HepG2 (cell line): ENCODE measurements at regions not wholly inside any gene's neighbourhood (a gene's known extent, or its start where the extent isn't known, plus 50 kb on each side); places are given as distances from the start of the nearest gene placed in this dataset.

Experiments used
- ATAC-seq: fragments of 200-7000 bp; cut with Tn5 transposase; 3 replicates; pipeline ENCODE4 v1.9.1; 2020; ENCODE audit warnings: mild to moderate bottlenecking, moderate library complexity
- BruUV-seq: library from RNA; stranded (reverse); fragments of 400-500 nt; replicated peaks from 2 replicates; lab custom pipeline; 2021; lab: Mats Ljungman, UMichigan
- CTCF ChIA-PET: fragments of 300-600 bp; formaldehyde crosslinking; extraction: SDS; loops from one replicate; lab custom pipeline; 2021; ENCODE audit warnings: low total read pairs, inconsistent platforms, low intra/inter-chr PET ratio; lab: Yijun Ruan, JAX
- POLR2A ChIA-PET: fragments of 350-600 bp; sonication (Branson Sonifier 250); formaldehyde crosslinking; loops from one replicate; lab custom pipeline; 2020; ENCODE audit warnings: antibody characterized with exemption, inconsistent platforms; lab: Yijun Ruan, JAX
- DNase-seq: peaks from one replicate; pipeline ENCODE4 v3.0.0-alpha.2; 2015; ENCODE audit warnings: low spot score
- FAIRE-seq: peaks from 3 replicates; lab custom pipeline; 2011; peaks lifted over from hg19 to GRCh38; lab: Jason Lieb, UNC
- H2AFZ ChIP-seq: one replicate; pipeline ENCODE4 v1.6.1; 2011; ENCODE audit warnings: low read length, inconsistent platforms
- H3K27ac ChIP-seq: fragments of 300-600 bp; 3 replicates; pipeline ENCODE4 v1.8.0; 2011; ENCODE audit warnings: mixed run types, mild to moderate bottlenecking, mixed read lengths, low read length, inconsistent platforms; ENCODE audit not compliant: insufficient read depth; ENCODE audit errors: extremely low read length
- H3K27me3 ChIP-seq, 2 experiments: fragments of 200-600 bp in 1 of 2; 2 replicates in 1 of 2; 3 replicates in 1 of 2; pipeline versions ENCODE4 v1.6.0 to v1.8.0; 2011; ENCODE audit warnings: low read length in 2 of 2, mild to moderate bottlenecking in 2 of 2, moderate library complexity in 2 of 2, inconsistent platforms in 1 of 2; ENCODE audit not compliant: insufficient read depth in 2 of 2, control insufficient read depth in 1 of 2
- H3K36me3 ChIP-seq, 2 experiments: fragments of 200-600 bp in 1 of 2; replicated peaks in 1 of 2; 2 replicates in 1 of 2; 3 replicates in 1 of 2; pipeline versions ENCODE4 v1.5.1 to v1.8.0; 2011; ENCODE audit warnings: low read length in 2 of 2, inconsistent platforms in 1 of 2; ENCODE audit not compliant: insufficient read depth in 2 of 2, control insufficient read depth in 1 of 2
- H3K4me1 ChIP-seq: 2 replicates; pipeline ENCODE4 v1.5.1; 2012; ENCODE audit warnings: low read length, inconsistent platforms; ENCODE audit not compliant: insufficient read depth
- H3K4me2 ChIP-seq: 2 replicates; pipeline ENCODE4 v1.6.0; 2011; ENCODE audit warnings: low read depth, low read length, inconsistent platforms
- H3K4me3 ChIP-seq, 3 experiments: fragments of 200-600 bp in 1 of 3; sonication (generic), shearing (Covaris generic) in 1 of 3; replicated peaks in 1 of 3; 2 replicates each; pipeline ENCODE4 v1.5.1; 2011 to 2016; ENCODE audit warnings: low read length in 3 of 3, inconsistent platforms in 2 of 3, low read depth in 2 of 3, mild to moderate bottlenecking in 2 of 3, control low read depth in 1 of 3, mixed read lengths in 1 of 3; ENCODE audit not compliant: insufficient read depth in 1 of 3
- H3K79me2 ChIP-seq: one replicate; pipeline ENCODE4 v1.6.1; 2011; ENCODE audit warnings: low read length, inconsistent platforms; ENCODE audit not compliant: insufficient read depth
- H3K9ac ChIP-seq: 2 replicates; pipeline ENCODE4 v1.6.0; 2011; ENCODE audit warnings: mild to moderate bottlenecking, low read depth, low read length, inconsistent platforms; ENCODE audit not compliant: insufficient read depth
- H3K9me3 ChIP-seq: 2 replicates; pipeline ENCODE4 v1.5.1; 2012; ENCODE audit warnings: mild to moderate bottlenecking, low read length
- H4K20me1 ChIP-seq: 2 replicates; pipeline ENCODE4 v1.6.0; 2011; ENCODE audit warnings: inconsistent platforms, mild to moderate bottlenecking, low read length, moderate library complexity; ENCODE audit not compliant: insufficient read depth
- FOXJ3 ChIP-seq: sonication (generic); formaldehyde crosslinking; IDR thresholded peaks from 2 replicates; pipeline ENCODE4 v1.4.0; 2020; ENCODE audit warnings: missing genetic modification reagents, mild to moderate bottlenecking, borderline replicate concordance
- NR2F6 ChIP-seq, 2 experiments: IDR thresholded peaks; 2 replicates each; pipeline ENCODE4 v1.6.1; 2016; ENCODE audit warnings: antibody characterized with exemption in 1 of 2, mild to moderate bottlenecking in 1 of 2
- PLRG1 ChIP-seq: fragments of 450-650 bp; conservative IDR thresholded peaks from 2 replicates; pipeline ENCODE4 v1.6.1; 2016
- REXO4 ChIP-seq: sonication (generic); formaldehyde crosslinking; IDR thresholded peaks from 2 replicates; pipeline ENCODE4 v1.8.0; 2022; ENCODE audit warnings: missing genetic modification reagents, mild to moderate bottlenecking, borderline replicate concordance
- RFXAP ChIP-seq: sonication (generic); formaldehyde crosslinking; IDR thresholded peaks from 2 replicates; pipeline ENCODE4 v1.4.0; 2020; ENCODE audit warnings: missing genetic modification reagents, borderline replicate concordance
- SIN3A ChIP-seq: IDR thresholded peaks from 2 replicates; pipeline ENCODE4 v1.6.1; 2011; ENCODE audit warnings: low read depth, mild to moderate bottlenecking, control low read depth, low read length, borderline replicate concordance
- ZNF557 ChIP-seq: sonication (generic); formaldehyde crosslinking; IDR thresholded peaks from 2 replicates; pipeline ENCODE4 v1.4.0; 2020; ENCODE audit warnings: missing genetic modification reagents
- WGBS: methylation state at CpG from one replicate; pipeline ENCODE4 v1.1.6; 2017; ENCODE audit warnings: low lambda C conversion rate; 5-methylcytosine and 5-hydroxymethylcytosine counted together
- in situ Hi-C: cut with HindIII; loops from 2 replicates; pipeline ENCODE4 v1.10.0; 2017; ENCODE audit warnings: low pct_unique_long_range_greater_than_20kb; ENCODE audit not compliant: extremely low pct_ligation_motif_present
- intact Hi-C: fragments of 100-400 bp; cut with micrococcal nuclease; formaldehyde crosslinking; loops from one replicate; pipeline ENCODE4 v1.10.0; 2022; ENCODE audit not compliant: unreplicated experiment
- TF ChIP-seq, protein P1 (sequence below), 2 experiments: sonication (generic) in 1 of 2; formaldehyde crosslinking in 1 of 2; IDR thresholded peaks; 2 replicates each; pipeline versions ENCODE4 v1.5.1 to v1.6.1; 2011 to 2020; ENCODE audit warnings: borderline replicate concordance in 1 of 2, low read depth in 1 of 2, low read length in 1 of 2, mild to moderate bottlenecking in 1 of 2, missing genetic modification reagents in 1 of 2, moderate library complexity in 1 of 2

- FAIRE-seq (no peak), ATAC-seq (no peak), DNase-seq (no peak)
- no TSS peak for BruUV-seq
- Histone ChIP-seq H3K9me3 (no peaks in the 10 kb centered on the region), H3K27me3 (peaks cover 2 to 55% of the 10 kb centered on the region in 2 experiments; a peak in 3 of 5 replicates), H3K4me1 (peaks cover 12% of the 10 kb centered on the region; the same call in 1 of the 2 replicates), H3K36me3 (no peaks in the 10 kb centered on the region), H3K4me3 (no peak overlapping the region), H2AFZ (no peak overlapping the region), H3K4me2 (no peak overlapping the region), H4K20me1 (no peaks in the 10 kb centered on the region), H3K9ac (no peak overlapping the region), H3K27ac (no peak overlapping the region), H3K79me2 (no peaks in the 10 kb centered on the region)
- intact Hi-C loops (no loop called here), in situ Hi-C loops (no loop called here)
- WGBS: 0% methylated on average over 1 of the region's 10 CpGs
- POLR2A ChIA-PET: no interaction called here
- TF ChIP-seq REXO4 (no peak), PLRG1 (no peak)
- CTCF ChIA-PET: no interaction called here
Measured at GRCh38 chr5:135714126-135714894, 120.2 kb upstream of the SLC25A48 start.

DNA sequence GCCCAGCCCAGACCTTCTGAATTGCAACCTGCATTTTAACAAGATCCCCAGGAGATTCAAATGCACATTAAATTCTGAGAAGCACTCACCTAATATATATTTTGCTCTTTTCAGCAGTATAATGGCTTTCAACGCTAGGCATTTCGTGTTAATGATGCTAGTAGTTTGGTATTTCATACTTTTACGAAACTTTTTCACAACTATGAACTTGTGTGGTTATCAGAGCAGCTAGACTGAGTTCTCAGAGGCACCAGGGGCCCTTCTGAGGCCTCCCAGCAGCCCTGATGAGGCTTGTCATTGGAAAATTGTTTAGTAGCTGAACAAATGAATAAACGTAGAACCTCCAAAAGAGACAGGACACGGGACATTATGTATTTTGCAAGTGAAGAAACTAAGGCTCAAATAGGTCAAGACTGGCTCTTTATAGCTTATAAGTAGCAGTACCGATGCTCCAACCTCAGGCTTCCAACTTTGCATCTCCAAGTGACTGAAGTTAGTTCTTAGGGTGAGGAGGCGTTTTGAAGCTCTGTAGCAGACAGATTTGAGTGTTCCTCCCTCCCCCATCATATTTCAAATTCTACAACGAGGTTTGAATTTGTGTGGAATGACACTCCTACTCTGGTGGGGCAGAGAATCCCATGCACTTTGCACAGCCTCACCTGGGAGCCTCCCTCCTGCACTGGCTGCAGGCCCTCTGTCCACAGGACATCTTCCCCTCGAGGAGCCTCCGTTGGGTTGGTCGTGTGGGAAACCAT, 121.1 kb upstream of the SLC25A48 start:
- Histone ChIP-seq H3K4me2 (no peak overlapping the region), H3K9me3 (no peaks in the 10 kb centered on the region), H3K36me3 (no peaks in the 10 kb centered on the region), H3K79me2 (no peaks in the 10 kb centered on the region), H2AFZ (no peak overlapping the region), H4K20me1 (no peaks in the 10 kb centered on the region), H3K4me1 (peaks cover 12% of the 10 kb centered on the region; the same call in 1 of the 2 replicates), H3K27me3 (peaks cover 2 to 60% of the 10 kb centered on the region in 2 experiments; a peak in 3 of 5 replicates), H3K9ac (no peak overlapping the region), H3K27ac (no peak overlapping the region), H3K4me3 (no peak overlapping the region)
- WGBS: under 1% methylated on average over 11 of the region's 11 CpGs
- in situ Hi-C loops: no loop called here
- ChIA-PET CTCF (no interaction called here), POLR2A (no interaction called here)
- FAIRE-seq: no peak
- no TSS peak for BruUV-seq
- intact Hi-C loops: no loop called here
- no peak for ATAC-seq
- DNase-seq: no peak
- TF ChIP-seq RFXAP (CRISPR knock-in tag) (no peak), SIN3A (no peak), ZNF557 (CRISPR knock-in tag) (no peak), FOXJ3 (CRISPR knock-in tag) (no peak), NR2F6 (IDR thresholded peaks at IDR 0.05) (no peak), NR2F6 (CRISPR knock-in tag; IDR thresholded peaks at IDR 0.05) (no peak)
- TF ChIP-seq, protein P1, sequence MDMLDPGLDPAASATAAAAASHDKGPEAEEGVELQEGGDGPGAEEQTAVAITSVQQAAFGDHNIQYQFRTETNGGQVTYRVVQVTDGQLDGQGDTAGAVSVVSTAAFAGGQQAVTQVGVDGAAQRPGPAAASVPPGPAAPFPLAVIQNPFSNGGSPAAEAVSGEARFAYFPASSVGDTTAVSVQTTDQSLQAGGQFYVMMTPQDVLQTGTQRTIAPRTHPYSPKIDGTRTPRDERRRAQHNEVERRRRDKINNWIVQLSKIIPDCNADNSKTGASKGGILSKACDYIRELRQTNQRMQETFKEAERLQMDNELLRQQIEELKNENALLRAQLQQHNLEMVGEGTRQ (IDR thresholded peaks at IDR 0.05; ENCODE audit: low read depth, low read length): no peak
- TF ChIP-seq, protein P1 (CRISPR knock-in tag; IDR thresholded peaks at IDR 0.05; ENCODE audit: borderline replicate concordance): no peak
